Right forelimb (tissue), 1 donor: ENCODE measurements at regions not wholly inside any gene's neighbourhood (a gene's known extent, or its start where the extent isn't known, plus 50 kb on each side); places are given as distances from the start of the nearest gene placed in this dataset.

Experiments used
- DNase-seq: peaks from one replicate; pipeline ENCODE4 v3.0.0-alpha.2; 2018

DNA sequence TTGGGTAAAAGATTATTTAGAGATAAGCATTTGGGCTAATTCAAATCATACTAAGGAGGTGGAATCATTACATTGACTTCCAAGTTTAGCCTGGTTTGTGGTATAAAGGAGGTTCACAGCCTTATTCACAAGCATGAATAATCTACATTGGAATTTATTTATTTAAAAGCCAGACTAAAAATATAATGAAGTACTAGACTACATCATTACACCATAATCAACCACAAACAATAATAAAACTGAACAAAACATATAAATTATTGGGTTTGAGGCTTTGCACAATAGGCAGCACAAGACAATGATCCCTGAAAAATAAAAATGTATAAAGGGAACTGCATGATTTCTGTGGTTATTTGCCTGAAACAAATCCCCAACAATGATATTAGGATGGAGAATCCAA is 314.0 kb downstream of the GBA3 start:
- DNase-seq = no peak

DNA sequence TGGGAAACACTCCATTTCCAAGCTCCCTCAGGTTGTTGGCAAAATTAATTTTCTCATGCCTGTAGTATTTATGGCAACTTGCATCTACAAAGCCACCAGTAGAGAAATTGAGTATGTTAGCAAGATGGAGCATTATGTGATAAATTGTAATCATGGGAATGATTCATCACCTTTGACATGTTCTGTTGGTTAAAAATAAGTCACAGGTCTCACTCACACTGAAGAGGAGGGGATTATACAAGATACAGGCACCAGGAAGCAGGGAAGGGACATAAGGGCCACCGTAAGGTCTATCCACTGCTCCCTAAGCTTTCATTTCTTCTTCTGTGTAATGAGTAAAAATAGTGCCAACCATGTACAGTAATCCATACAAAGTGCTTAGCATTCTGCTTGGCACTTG is 313.0 kb downstream of the GBA3 start:
- no peak for DNase-seq

DNA sequence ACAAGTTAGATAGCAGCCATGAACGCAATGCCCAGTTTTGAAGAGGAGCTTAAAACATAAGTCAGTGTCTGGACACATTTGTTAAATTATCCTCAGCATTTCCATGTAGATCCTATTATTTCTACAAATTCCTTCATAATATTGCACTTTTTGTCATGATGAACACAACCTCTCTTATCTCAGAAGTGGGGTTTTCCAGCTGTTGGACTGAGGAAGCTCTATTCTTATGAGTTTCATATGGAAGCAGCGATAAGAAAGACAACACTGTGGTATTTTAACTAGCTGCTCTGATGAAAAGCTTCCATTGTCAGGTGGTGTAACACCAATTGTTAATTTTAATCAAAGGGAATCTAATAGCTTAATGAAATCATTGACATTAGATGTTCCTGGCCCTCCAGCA is 308.7 kb downstream of the GBA3 start:
- no peak for DNase-seq

DNA sequence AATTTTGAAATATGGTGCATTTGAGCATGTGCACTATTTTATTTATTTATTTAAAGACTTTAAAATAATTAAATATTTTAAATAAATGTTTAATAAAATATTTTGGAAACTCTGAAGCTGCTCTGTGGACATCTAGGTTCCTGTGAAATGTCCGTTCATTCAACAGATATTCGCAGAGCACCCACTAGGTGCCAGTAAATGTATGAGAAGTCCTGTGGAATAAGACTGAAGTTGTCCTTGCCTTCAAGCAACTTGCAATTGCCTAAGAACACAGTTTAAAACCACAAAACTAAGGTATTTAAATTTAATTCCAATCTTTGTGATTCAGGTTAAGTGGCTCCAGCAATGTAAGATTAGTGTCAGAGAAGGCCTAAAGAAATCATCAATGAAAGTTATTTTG is 306.7 kb downstream of the GBA3 start:
- no peak for DNase-seq

DNA sequence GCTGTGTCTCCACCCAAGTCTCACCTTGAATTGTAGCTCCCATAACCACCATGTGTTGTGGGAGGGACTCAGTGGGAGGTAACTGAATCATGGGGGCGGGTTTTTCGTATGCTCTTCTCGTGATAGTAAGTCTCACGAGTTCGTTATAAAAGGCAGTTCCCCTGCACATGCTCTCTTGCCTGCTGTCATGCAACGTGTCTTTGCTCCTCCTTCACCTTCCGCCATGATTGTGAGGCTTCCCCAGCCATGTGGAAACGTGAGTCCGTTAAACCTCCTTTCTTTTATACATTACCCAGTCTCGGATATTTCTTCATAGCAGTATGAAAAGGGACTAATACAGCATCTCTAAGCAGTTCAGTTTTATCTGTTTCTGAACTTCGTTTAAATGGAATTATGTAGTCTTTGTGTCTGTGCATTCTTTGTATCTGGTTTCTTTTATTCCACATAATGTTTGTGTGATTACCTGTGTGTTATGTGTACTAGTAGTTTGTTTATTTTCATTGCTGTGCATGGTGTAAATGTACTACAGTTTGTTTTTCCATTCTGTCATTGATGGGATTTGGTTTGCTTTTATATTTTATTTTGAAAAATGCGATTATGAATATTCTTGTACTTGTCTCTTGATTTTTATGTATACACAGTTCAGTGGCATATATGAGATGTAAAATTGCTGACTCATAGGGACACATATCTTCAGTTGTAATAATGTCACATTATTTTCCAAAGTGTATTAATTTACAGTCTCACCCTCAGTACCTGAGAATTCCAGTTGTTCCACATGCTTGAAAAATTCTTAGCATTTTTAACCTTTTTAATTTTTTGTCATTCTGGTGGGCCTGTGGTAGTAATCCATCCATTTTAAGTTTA is 304.9 kb downstream of the GBA3 start:
- DNase-seq = no peak

DNA sequence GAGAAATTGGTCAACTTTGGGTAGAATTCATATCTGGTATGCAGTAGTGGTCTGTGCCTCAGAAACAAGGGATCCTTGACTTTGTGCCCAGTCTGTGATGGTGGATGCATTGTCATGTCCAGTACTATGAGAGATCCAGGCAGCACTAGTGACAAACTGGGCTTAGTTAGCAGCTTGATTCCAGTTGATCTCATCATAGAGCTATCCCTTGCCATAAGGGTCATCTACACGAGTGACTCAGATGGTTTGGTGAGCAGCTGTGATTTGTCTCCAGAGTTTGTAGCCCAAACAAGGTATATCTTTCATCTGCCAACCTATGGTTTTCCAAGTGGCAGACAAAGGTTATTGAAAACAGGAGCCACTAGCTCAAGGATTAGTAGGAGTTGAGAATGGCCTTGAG is 298.8 kb downstream of the GBA3 start:
- DNase-seq = no peak

DNA sequence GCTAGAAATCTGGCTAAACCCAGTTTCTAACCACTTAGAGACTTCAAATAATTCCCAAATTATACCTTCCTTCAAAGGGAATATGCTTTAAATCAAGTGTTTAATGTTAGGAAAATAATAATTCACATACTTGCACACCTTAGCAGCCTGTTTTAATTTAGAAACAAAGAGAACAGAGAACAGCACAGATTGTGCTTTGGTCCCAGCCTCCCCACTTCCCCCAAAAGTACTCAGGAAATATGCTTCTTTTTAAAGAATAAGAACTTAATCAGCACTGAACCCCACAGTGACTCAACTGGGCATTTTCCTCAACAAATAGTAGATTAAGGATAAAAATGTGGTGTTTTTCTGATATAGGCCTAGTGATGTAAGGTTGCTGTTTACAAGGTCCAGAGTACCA is 295.8 kb downstream of the GBA3 start:
- no peak for DNase-seq

DNA sequence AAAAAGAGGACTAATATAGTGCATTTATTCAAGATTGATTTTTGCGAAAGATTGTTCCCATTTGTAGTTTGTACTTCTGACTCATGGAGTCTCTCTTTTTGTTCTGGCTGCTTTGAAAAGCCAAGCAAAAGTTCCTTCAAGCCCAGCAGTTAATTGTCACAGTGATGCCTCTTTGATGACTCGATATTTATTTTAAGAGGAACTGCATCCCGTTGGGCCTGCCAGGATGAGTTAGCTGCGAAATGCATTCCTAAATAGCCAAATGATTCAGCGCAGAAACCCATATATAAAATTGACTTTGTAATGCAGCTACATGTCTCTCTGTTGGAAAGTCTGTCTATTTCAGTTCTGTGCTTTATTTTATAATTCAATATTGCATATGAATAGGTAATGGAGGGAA is 295.1 kb downstream of the GBA3 start:
- no peak for DNase-seq

DNA sequence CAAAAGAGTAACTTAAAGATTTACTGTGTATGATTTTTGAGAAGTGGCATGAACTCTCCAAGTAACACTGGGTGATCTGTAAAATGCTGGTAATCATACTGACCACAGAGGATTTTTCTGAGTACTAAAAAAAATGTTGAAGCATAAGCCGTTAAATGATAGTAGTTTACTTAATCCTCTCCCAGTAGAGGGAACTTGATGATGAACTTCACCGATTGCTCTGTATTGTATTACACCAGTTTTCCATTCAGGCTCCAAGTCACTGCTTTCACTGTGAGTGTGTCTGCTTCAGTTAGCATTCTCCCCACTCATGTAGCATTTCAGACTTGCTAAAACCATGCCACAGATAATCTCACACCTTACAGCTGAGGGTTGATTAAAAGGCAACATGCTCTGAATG is 294.1 kb downstream of the GBA3 start:
- DNase-seq = no peak

DNA sequence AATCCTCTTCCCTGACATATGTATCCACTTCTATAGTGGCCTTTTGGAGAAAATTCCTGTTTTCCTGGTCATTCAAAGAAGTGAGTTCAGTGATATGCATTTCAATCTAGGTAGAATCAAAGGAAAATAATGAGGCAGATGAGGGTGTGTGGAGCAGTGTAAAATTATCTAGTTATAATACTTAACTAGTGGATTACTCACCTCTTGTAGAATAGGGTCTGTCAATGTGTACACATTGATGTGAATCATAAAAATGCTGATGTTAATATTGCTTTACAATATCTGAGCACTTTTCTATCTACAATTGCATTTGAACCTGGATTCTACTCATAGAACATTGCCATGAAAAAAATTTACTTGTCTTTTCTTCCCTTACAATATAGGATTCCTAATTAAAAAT is 293.5 kb downstream of the GBA3 start:
- no peak for DNase-seq

DNA sequence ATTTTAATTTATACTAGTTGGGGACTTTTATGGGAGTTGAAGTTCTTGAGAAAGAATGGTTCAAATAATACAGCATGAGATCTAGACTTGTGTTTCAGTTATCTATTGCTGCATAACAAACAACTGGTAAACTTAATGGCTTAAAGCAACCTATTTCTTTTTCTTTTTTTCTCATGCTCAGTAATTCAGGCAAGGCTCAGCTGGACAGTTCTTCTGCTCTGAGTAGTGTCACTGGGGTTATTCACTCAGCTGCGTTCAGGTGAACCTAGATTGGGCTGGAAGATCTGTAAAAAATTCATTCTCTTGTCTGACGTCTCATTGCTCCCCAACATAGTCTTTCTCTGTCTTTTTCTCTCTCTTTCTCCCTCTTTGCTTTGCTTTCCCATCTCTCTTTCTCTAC is 291.7 kb downstream of the GBA3 start:
- no peak for DNase-seq

DNA sequence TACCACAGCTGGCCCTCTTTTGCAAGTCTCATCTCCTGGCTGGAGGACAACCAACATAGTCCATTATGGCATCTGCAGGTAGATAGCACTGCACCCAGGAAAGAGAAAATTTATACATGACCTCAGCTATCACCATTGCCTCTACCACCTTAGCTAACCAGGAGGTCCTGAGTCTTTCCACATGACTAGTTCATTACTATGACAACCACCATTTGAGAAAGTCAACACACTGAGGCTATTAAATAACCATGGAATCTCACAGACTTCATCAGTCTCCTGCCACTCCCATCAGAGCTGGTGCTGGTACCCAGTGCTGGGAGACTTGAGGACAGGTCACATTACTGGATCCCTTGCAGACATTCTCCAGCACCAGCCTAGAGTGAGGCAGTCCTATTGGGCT is 285.9 kb downstream of the GBA3 start:
- DNase-seq = no peak

DNA sequence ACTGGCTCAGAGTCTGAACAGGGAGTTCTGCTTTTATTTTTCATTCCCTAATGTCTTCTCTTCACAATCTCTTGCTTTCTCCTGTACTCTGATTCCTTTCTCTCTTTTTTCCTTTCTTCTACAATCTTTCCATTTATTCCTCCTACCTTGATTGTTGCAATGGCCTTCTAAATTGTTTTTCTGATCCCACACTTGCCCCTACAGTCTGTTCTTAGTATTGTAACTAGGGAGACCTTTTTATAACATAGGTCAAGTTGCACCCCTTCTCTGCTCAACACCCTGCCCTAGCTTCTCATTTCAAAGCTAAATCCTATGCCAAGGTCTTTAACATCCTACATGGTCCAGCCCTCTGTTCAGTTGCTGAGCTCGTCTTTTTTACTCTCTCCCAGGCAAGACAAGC is 277.9 kb downstream of the GBA3 start:
- DNase-seq = no peak

DNA sequence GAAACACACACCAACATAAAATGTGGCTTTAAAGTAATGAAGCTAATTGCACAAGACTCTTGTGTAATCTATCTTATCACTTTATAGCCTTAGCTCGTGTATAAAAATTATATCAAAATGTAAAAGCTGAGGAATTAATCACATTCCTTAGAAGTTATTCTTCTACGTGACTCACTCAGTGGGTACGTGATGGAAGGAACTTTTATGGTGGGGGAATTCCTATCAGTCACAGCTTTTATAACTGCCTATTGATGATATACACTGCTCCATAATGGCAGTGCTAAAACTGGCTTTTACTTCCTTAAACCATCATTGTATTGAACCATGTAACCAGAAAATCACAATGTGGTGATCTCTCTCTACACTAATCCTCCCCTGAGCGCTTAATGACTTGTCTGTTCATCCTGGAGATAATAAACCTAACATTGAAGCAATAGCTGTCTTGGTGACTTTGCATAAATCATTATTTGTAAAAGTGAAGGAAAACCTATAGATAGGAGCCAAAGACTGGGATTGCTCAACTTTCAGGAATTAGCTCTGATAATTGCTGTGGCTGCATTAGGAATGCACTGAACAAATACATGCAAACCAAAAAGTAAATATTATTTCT is 276.7 kb downstream of the GBA3 start:
- no peak for DNase-seq

DNA sequence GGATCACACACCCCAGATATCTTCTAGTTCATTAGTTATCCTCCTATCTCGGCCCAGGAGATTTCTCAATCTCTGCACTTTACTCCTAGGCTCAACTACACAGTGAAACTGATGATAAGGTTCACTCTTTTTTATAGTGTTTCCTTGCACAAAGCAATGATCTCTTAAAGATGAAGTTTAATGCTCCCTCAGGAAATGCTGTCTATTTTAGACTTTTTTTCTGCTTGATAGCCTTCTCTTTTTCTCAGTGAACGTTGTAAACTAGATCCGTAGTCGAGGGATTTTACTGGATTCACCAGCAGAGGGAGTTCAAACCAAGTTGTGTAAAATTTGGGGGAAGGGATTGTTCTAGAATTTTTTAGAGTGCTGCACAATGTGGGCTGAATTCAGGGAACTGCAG is 269.6 kb downstream of the GBA3 start:
- no peak for DNase-seq

DNA sequence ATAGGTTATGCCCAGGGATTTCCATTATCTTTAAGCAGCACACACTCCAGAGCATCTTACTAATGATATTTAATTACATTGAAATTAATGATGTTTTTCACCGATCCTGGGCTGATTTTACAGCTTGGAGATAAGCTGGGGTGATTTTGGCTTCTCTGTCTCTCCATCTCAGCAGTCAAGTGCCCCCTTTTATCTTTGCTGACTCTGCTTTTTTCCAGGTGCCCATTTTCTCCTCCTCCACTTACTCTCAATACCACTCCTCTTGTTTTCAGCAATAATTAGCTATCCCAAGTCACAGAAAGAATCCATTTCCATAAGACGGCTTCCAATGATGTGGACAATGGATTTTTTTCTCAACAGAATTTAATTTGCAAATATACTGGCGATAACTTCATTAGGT is 266.7 kb downstream of the GBA3 start:
- DNase-seq = no peak

DNA sequence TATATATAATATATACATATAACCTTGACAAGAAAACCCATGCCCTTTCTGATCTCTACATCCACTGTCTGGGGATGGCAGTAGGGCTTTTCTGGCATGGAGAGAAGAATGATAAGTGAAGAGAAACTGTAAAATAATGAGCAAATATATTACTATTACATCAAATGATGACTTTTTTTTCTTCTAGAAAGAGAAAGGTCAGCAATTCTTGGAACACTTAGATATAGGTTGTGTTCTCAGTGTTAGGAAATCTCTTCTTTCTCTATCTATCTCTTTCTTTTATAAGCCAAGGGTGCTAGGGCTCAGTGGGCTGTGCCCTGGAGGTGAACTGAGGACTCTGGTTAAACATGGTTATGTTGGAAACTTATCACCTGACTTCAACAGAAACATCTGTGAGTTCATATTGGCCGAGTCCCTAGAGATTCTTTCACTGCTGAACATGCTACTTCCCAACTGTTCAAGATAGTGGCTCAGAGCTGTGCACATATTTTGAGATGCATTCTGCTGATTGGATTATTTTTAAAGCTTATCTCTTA is 265.1 kb downstream of the GBA3 start:
- no peak for DNase-seq

DNA sequence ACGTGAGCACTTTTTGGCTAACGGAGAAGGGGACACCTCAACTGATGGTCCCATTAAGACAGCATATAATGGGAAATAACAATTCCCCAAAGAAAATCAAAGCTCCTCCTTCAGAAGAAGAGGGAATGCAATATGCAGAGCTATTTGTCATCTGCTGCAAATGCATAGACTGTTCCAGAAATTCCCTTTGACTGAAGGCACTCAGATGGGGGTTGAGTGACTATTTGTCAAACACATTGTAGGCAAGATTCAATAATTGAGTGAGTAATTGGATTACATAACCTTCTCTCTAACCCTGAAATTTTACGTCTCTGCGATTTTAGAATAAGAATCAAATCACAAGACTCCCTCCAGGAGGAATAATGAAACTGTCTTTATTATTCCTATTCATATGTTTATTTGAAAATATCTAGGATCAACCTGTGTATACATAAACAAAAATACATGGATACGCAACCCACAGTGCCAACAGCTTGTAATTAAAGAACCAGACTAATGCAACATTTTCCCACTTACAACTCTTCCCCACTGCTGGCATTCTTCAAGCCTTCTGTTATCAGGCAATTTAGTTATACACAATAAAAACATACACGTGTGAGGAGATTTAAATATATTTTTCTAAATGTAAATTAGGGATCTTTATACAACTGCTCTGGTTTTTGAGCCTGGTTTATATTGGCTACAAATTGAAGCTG is 256.6 kb downstream of the GBA3 start:
- DNase-seq = no peak

DNA sequence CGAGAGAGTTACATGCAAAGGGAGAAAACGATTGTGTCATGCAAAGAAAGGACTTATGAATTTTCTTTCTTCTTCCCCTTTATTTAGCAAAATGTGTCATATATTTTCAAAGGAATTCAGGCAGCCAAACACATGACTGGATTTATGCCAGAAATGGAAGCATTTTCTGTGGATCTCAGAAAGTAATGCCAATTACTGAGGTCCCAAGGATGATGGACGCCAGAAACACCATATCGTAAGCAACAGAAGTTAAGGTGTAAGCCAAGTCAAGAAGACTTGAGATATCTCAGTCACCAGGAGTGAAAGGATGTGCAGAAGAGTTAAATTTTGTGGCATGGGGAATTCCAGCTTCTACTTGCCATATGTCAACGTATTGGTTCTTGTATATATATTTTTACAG is 255.1 kb downstream of the GBA3 start:
- DNase-seq = no peak

DNA sequence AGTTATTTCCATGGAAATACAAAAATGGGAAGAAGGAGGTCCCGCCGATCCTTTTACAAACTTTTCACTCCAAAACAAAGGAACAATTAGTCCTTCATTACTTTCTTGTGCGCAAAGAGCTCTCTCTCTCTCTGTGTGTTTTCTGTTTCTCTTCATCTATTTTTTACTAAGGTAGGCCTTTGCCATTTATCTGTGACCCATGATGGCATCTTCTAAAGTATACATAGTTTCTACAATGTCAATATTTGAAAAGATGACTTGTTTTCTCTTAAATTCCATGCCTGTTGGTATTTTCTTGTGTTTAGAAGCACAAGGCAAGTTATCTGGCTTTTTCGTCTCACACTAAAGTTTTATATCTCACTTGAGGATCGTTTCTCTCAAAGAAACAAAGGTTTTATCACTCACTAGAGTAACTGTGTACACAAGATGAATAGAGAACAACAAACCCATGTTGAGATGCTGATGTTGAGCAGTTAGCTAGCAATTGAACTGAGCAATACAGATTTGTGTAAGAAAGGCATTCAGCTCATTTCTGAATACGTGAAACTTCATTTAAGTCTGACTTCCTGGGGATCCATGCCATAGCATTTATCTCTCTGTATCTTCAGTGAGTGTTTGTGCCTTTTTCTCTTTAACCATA is 250.3 kb downstream of the GBA3 start:
- DNase-seq = no peak

DNA sequence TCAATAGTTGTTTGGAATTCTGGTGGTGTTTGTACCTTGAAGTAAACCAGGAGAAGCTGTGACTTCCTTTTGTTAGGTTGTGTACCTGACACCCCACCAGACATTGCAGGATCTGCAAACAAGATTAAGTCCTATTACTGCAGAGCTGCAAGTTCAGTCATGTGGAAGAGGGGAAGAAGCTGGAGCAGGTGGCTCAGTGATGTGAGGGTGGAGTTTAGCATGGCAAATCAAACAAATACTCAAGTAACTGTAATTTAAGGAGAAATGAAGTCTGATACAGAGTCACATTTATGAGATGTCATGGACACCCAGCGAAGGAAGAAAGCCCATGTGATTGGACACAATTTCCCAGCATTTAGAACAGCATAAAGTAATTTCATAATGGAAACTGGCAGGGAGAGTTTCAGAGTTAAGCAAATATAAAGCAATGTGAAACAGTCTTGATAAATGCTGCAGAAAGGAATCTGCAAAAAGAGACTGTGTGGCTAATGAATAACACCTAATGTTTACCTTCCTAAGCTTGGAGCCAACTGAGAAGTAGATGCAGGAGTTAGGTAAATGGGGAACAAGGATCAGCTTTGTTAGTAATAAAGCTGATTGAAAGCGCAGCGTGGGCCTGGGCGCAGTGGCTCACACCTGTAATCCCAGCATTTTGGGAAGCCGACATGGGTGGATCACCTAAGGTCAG is 249.1 kb downstream of the GBA3 start:
- no peak for DNase-seq

DNA sequence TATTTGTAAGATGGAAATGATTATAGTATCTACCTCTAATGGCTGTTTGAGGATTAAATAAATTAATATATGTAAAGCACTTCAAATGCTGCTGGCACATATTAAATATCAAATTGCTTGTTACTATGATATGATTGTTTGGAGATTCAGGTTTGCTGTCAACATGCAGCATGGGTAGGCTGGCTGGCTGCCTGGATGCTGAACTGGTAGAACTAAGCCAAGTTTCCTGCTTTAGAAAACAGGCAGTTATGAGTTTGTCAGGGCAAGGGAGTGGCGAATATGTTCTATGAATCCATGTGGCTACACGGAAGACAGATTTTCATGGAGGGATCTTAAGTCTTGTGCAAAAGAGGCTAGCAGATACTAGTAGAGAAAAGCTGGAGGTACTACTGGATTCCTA is 239.6 kb downstream of the GBA3 start:
- no peak for DNase-seq

DNA sequence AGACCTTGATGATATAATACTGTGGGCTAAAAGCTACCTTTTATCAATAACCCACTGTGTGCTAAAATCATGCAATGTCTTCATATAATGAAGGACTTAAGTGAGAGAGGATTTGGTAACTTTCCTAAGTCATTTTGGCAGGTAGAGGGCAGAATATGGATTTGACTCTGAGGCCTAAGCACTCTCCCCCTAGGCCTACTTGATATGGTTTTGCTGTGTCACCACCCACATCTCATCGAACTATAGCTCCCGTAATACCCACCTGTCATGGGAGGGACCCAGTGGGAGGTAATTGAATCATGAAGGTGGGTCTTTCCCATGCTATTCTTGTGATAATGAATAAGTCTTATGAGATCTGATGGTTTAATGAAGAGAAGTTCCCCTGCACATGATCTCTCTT is 229.7 kb downstream of the GBA3 start:
- no peak for DNase-seq
